WTC11 (cell line): ENCODE measurements at regions not wholly inside any gene's neighbourhood (a gene's known extent, or its start where the extent isn't known, plus 50 kb on each side); places are given as distances from the start of the nearest gene placed in this dataset.

ENCODE experiments used
- ATAC-seq: fragments of 200-7000 bp; cut with Tn5 transposase; 2 replicates; pipeline ENCODE4 v1.10.0; 2021; ENCODE audit warnings: mild to moderate bottlenecking, moderate library complexity
- CTCF ChIA-PET: fragments of 300-600 bp; sonication (Branson Sonifier 250); formaldehyde crosslinking; loops from one replicate; lab custom pipeline; 2021; ENCODE audit warnings: antibody characterized with exemption; lab: Charles Lee
- POLR2A ChIA-PET: fragments of 350-600 bp; sonication (Branson Sonifier 250); formaldehyde crosslinking; loops from one replicate; lab custom pipeline; 2021; ENCODE audit warnings: antibody characterized with exemption; lab: Charles Lee
- DNase-seq: peaks from one replicate; pipeline ENCODE4 v3.0.0; 2021; ENCODE audit warnings: low spot score
- H3K27ac Mint-ChIP-seq: 2 replicates; pipeline ENCODE4 v1.8.0; 2021; ENCODE audit warnings: mixed read lengths
- H3K27me3 Mint-ChIP-seq: 2 replicates; pipeline ENCODE4 v1.8.0; 2021; ENCODE audit warnings: low read depth, mild to moderate bottlenecking, moderate library complexity, mixed read lengths
- H3K36me3 Mint-ChIP-seq: 2 replicates; pipeline ENCODE4 v1.8.0; 2021; ENCODE audit warnings: mixed read lengths
- H3K4me1 Mint-ChIP-seq: 2 replicates; pipeline ENCODE4 v1.8.0; 2022; ENCODE audit warnings: mixed read lengths
- H3K4me3 Mint-ChIP-seq: 2 replicates; pipeline ENCODE4 v1.8.0; 2021; ENCODE audit warnings: mild to moderate bottlenecking, moderate library complexity, mixed read lengths
- H3K9me3 Mint-ChIP-seq: 2 replicates; pipeline ENCODE4 v1.8.0; 2021; ENCODE audit warnings: mixed read lengths
- ATF3 ChIP-seq: sonication (generic); formaldehyde crosslinking; conservative IDR thresholded peaks from 2 replicates; pipeline ENCODE4 v1.8.1; 2022; ENCODE audit warnings: mild to moderate bottlenecking, missing genetic modification reagents
- CREB1 ChIP-seq: sonication (generic); formaldehyde crosslinking; IDR thresholded peaks from 2 replicates; pipeline ENCODE4 v1.8.0; 2023; ENCODE audit warnings: mild to moderate bottlenecking, missing genetic modification reagents
- E2F4 ChIP-seq: sonication (generic); formaldehyde crosslinking; IDR thresholded peaks from 2 replicates; pipeline ENCODE4 v1.8.1; 2022; ENCODE audit warnings: low read depth, mild to moderate bottlenecking, moderate library complexity, missing genetic modification reagents, borderline replicate concordance
- E2F5 ChIP-seq: sonication (generic); formaldehyde crosslinking; IDR thresholded peaks from 2 replicates; pipeline ENCODE4 v1.8.1; 2022; ENCODE audit warnings: mild to moderate bottlenecking, moderate library complexity, missing genetic modification reagents
- ETV6 ChIP-seq: sonication (generic); formaldehyde crosslinking; IDR thresholded peaks from 2 replicates; pipeline ENCODE4 v1.8.1; 2022; ENCODE audit warnings: mild to moderate bottlenecking, missing genetic modification reagents
- FOXJ3 ChIP-seq: sonication (generic); formaldehyde crosslinking; IDR thresholded peaks from 2 replicates; pipeline ENCODE4 v1.9.0; 2021; ENCODE audit warnings: missing genetic modification reagents, mild to moderate bottlenecking, borderline replicate concordance
- GRHL2 ChIP-seq: fragments of 250-450 bp; sonication (Bioruptor Pico); IDR thresholded peaks from 2 replicates; pipeline ENCODE4 v1.8.0; 2022; ENCODE audit warnings: mild to moderate bottlenecking, moderate library complexity; ENCODE audit not compliant: insufficient replicate concordance, severe bottlenecking
- JAZF1 ChIP-seq: fragments of 250-450 bp; sonication (Bioruptor Pico); IDR thresholded peaks from 2 replicates; pipeline ENCODE4 v1.9.0; 2021; ENCODE audit warnings: moderate library complexity, mild to moderate bottlenecking, inconsistent platforms
- PRDM15 ChIP-seq: sonication (generic); formaldehyde crosslinking; IDR thresholded peaks from 2 replicates; pipeline ENCODE4 v1.8.0; 2022; ENCODE audit warnings: missing genetic modification reagents
- SMAD4 ChIP-seq: sonication (generic); formaldehyde crosslinking; IDR thresholded peaks from 2 replicates; pipeline ENCODE4 v1.8.0; 2022; ENCODE audit warnings: mild to moderate bottlenecking, missing genetic modification reagents
- STAT6 ChIP-seq: sonication (generic); formaldehyde crosslinking; conservative IDR thresholded peaks from 2 replicates; pipeline ENCODE4 v1.8.1; 2023; ENCODE audit warnings: mild to moderate bottlenecking, low read depth, missing genetic modification reagents, moderate library complexity
- TCF7 ChIP-seq: sonication (generic); formaldehyde crosslinking; IDR thresholded peaks from 2 replicates; pipeline ENCODE4 v1.8.0; 2022; ENCODE audit warnings: mild to moderate bottlenecking, low read depth, missing genetic modification reagents, moderate library complexity
- TP53 ChIP-seq: sonication (generic); formaldehyde crosslinking; IDR thresholded peaks from 2 replicates; pipeline ENCODE4 v1.8.1; 2023; ENCODE audit warnings: mild to moderate bottlenecking, missing genetic modification reagents
- USF1 ChIP-seq: sonication (generic); formaldehyde crosslinking; IDR thresholded peaks from 2 replicates; pipeline ENCODE4 v1.8.0; 2022; ENCODE audit warnings: mild to moderate bottlenecking, missing genetic modification reagents
- ZBTB43 ChIP-seq: sonication (generic); formaldehyde crosslinking; IDR thresholded peaks from 2 replicates; pipeline ENCODE4 v1.8.1; 2023; ENCODE audit warnings: mild to moderate bottlenecking, missing genetic modification reagents
- ZNF512 ChIP-seq: sonication (generic); formaldehyde crosslinking; IDR thresholded peaks from 2 replicates; pipeline ENCODE4 v1.8.1; 2022; ENCODE audit warnings: missing genetic modification reagents, borderline replicate concordance

GRCh38 chr1:234893725-234894630, 234.7 kb downstream of the TOMM20 start (continued):
- TF ChIP-seq ZNF512 (CRISPR knock-in tag) = no peak

- POLR2A ChIA-PET = no interaction called here
- no peak for DNase-seq
- H3K4me1 Mint-ChIP-seq = peaks cover 3% of the 10 kb centered on the region
- no peaks in the 10 kb centered on the region for H3K27me3 Mint-ChIP-seq
- no peak overlapping the region for H3K4me3 Mint-ChIP-seq
- CTCF ChIA-PET = interaction anchor here (0.6 kb wide), 1 partner anchor 142 kb away, joined by 3 read pairs; no protein-coding TSS in a partner anchor
- H3K36me3 Mint-ChIP-seq = no peaks in the 10 kb centered on the region
- TF ChIP-seq STAT6 (no peak), JAZF1 (CRISPR knock-in tag) (no peak), ATF3 (CRISPR knock-in tag) (no peak), ETV6 (CRISPR knock-in tag) (no peak), E2F5 (CRISPR knock-in tag) (no peak), TCF7 (no peak), USF1 (CRISPR knock-in tag) (no peak), TP53 (CRISPR knock-in tag) (no peak), FOXJ3 (CRISPR knock-in tag) (no peak), CREB1 (CRISPR knock-in tag) (no peak), GRHL2 (CRISPR knock-in tag) (no peak)
- H3K27ac Mint-ChIP-seq = no peak overlapping the region
- H3K9me3 Mint-ChIP-seq = 0 out of 2 replicates have a peak, but pooled peaks cover 3% of the 10 kb centered on the region
- no peak for ATAC-seq
Observed at GRCh38 chr1:234893359-234893724, 235.3 kb downstream of the TOMM20 start.

GRCh38 chr1:234892642-234893041, 236.0 kb downstream of the TOMM20 start:
- no peak for ATAC-seq
- TF ChIP-seq PRDM15 (CRISPR knock-in tag) (no peak), ZNF512 (CRISPR knock-in tag) (no peak), SMAD4 (no peak), ZBTB43 (CRISPR knock-in tag) (no peak), E2F4 (CRISPR knock-in tag) (no peak)

More at GRCh38 chr1:234892642-234893041, 236.0 kb downstream of the TOMM20 start:
- Mint-ChIP-seq H3K36me3 (no peaks in the 10 kb centered on the region), H3K9me3 (0 out of 2 replicates have a peak, but pooled peaks cover 4% of the 10 kb centered on the region), H3K27me3 (no peaks in the 10 kb centered on the region), H3K4me1 (no peaks in the 10 kb centered on the region), H3K27ac (no peak overlapping the region), H3K4me3 (no peak overlapping the region)
- ChIA-PET CTCF (no interaction called here), POLR2A (interaction anchor here (0.6 kb wide), 1 partner anchor 162 kb away, joined by 3 read pairs; no protein-coding TSS in a partner anchor)
- DNase-seq = no peak
